SK-N-MC (cell line): ENCODE measurements at regions not wholly inside any gene's neighbourhood (a gene's known extent, or its start where the extent isn't known, plus 50 kb on each side); places are given as distances from the start of the nearest gene placed in this dataset.

Experiments used
- EZH2 ChIP-seq: fragments of 200-600 bp; sonication (generic); IDR thresholded peaks from one replicate; pipeline ENCODE4 v1.6.1; 2017; ENCODE audit warnings: antibody characterized with exemption
- FOXP2 ChIP-seq: optimal IDR thresholded peaks from 2 replicates; pipeline ENCODE3; 2011; ENCODE audit warnings: mild to moderate bottlenecking, moderate library complexity; ENCODE audit not compliant: insufficient read depth; ENCODE audit errors: extremely low read length, control extremely low read depth
- POLR2AphosphoS5 ChIP-seq: IDR thresholded peaks from 2 replicates; pipeline ENCODE4 v1.6.1; 2012; ENCODE audit warnings: mild to moderate bottlenecking, low read depth, low read length, borderline replicate concordance

- TF ChIP-seq EZH2 (no peak), POLR2AphosphoS5 (no peak), FOXP2 (no peak)
Observed at GRCh38 chr12:76652402-76652801, 92.8 kb upstream of the OSBPL8 start.
